Nephron progenitor cell (in vitro differentiated cells): ENCODE measurements at regions not wholly inside any gene's neighbourhood (a gene's known extent, or its start where the extent isn't known, plus 50 kb on each side); places are given as distances from the start of the nearest gene placed in this dataset.
A peak's percentile ranks its signal among the peaks of the same experiment; 100 is the strongest.

Experiments
- DNase-seq: peaks from one replicate; pipeline ENCODE4 v3.0.0; 2021
- H3K27ac Mint-ChIP-seq: 2 replicates; pipeline ENCODE4 v1.8.0; 2021; ENCODE audit warnings: mild to moderate bottlenecking, moderate library complexity, mixed read lengths
- H3K27me3 Mint-ChIP-seq: 2 replicates; pipeline ENCODE4 v1.8.0; 2021; ENCODE audit warnings: mild to moderate bottlenecking, low read depth, mixed read lengths; ENCODE audit not compliant: poor library complexity
- H3K36me3 Mint-ChIP-seq: 2 replicates; pipeline ENCODE4 v1.8.0; 2021; ENCODE audit warnings: low read depth, mixed read lengths
- H3K4me1 Mint-ChIP-seq: 2 replicates; pipeline ENCODE4 v1.8.0; 2021; ENCODE audit warnings: mixed read lengths
- H3K4me3 Mint-ChIP-seq: 2 replicates; pipeline ENCODE4 v1.8.0; 2021; ENCODE audit warnings: mild to moderate bottlenecking, moderate library complexity, mixed read lengths
- H3K9me3 Mint-ChIP-seq: 2 replicates; pipeline ENCODE4 v1.8.0; 2021; ENCODE audit warnings: mild to moderate bottlenecking, moderate library complexity, mixed read lengths
- CTCF ChIP-seq: fragments of 200-600 bp; sonication (generic); IDR thresholded peaks from 2 replicates; pipeline ENCODE4 v1.5.0; 2021; ENCODE audit warnings: antibody characterized with exemption

GRCh38 chr2:236342951-236343350 is 78.7 kb upstream of the ASB18 start:
- H3K9me3 Mint-ChIP-seq = peaks cover 22% of the 10 kb centered on the region
- no peak for TF ChIP-seq CTCF
- no peak overlapping the region for H3K4me3 Mint-ChIP-seq
- peaks cover 6% of the 10 kb centered on the region for H3K27me3 Mint-ChIP-seq
- peaks cover 40% of the 10 kb centered on the region for H3K4me1 Mint-ChIP-seq
- peaks cover 29% of the 10 kb centered on the region for H3K36me3 Mint-ChIP-seq
- no peak overlapping the region for H3K27ac Mint-ChIP-seq
- no peak for DNase-seq

- Mint-ChIP-seq H3K27me3 (peaks cover 6% of the 10 kb centered on the region), H3K9me3 (peaks cover 20% of the 10 kb centered on the region), H3K4me3 (no peak overlapping the region), H3K4me1 (peaks cover 34% of the 10 kb centered on the region), H3K27ac (no peak overlapping the region), H3K36me3 (peaks cover 24% of the 10 kb centered on the region)
- peak; percentile 80 for TF ChIP-seq CTCF
- peak; percentile 59 for DNase-seq
These were observed 79.4 kb upstream of the ASB18 start for GRCh38 chr2:236343400-236344161.

- Mint-ChIP-seq H3K9me3 (peaks cover 12% of the 10 kb centered on the region), H3K4me3 (no peak overlapping the region), H3K27ac (no peak overlapping the region), H3K27me3 (peaks cover 6% of the 10 kb centered on the region), H3K4me1 (peaks cover 25% of the 10 kb centered on the region), H3K36me3 (peaks cover 16% of the 10 kb centered on the region)
- TF ChIP-seq CTCF = no peak
- no peak for DNase-seq
These were observed 80.2 kb upstream of the ASB18 start for GRCh38 chr2:236344446-236344845.

GRCh38 chr2:236345081-236345714 is 81.0 kb upstream of the ASB18 start:
- H3K36me3 Mint-ChIP-seq = peaks cover 8% of the 10 kb centered on the region
- no peak overlapping the region for H3K27ac Mint-ChIP-seq
- H3K9me3 Mint-ChIP-seq = peaks cover 4% of the 10 kb centered on the region
- H3K27me3 Mint-ChIP-seq = peaks cover 6% of the 10 kb centered on the region
- DNase-seq = no peak
- peaks cover 25% of the 10 kb centered on the region for H3K4me1 Mint-ChIP-seq
- no peak for TF ChIP-seq CTCF
- no peak overlapping the region for H3K4me3 Mint-ChIP-seq

GRCh38 chr2:236346366-236346765 is 82.2 kb upstream of the ASB18 start:
- no peak for DNase-seq
- no peak for TF ChIP-seq CTCF
- no peaks in the 10 kb centered on the region for H3K9me3 Mint-ChIP-seq
- H3K36me3 Mint-ChIP-seq = peaks cover 1% of the 10 kb centered on the region
- peaks cover 11% of the 10 kb centered on the region for H3K27me3 Mint-ChIP-seq
- H3K27ac Mint-ChIP-seq = no peak overlapping the region
- H3K4me1 Mint-ChIP-seq = peaks cover 21% of the 10 kb centered on the region
- no peak overlapping the region for H3K4me3 Mint-ChIP-seq
